ENCODE measurements at regions not wholly inside any gene's neighbourhood (a gene's known extent, or its start where the extent isn't known, plus 50 kb on each side); places are given as distances from the start of the nearest gene placed in this dataset.

- Histone ChIP-seq H3K36me3 (ENCODE audit: control insufficient read depth, insufficient read depth, low read length) (no peaks in the 10 kb centered on the region), H3K27me3 (ENCODE audit: control insufficient read depth, insufficient read depth, low read length) (no peaks in the 10 kb centered on the region), H3K4me3 (ENCODE audit: low read depth, low read length) (no peak overlapping the region)
- DNase-seq (ENCODE audit: low read depth), result no peak
- TF ChIP-seq, protein P1, sequence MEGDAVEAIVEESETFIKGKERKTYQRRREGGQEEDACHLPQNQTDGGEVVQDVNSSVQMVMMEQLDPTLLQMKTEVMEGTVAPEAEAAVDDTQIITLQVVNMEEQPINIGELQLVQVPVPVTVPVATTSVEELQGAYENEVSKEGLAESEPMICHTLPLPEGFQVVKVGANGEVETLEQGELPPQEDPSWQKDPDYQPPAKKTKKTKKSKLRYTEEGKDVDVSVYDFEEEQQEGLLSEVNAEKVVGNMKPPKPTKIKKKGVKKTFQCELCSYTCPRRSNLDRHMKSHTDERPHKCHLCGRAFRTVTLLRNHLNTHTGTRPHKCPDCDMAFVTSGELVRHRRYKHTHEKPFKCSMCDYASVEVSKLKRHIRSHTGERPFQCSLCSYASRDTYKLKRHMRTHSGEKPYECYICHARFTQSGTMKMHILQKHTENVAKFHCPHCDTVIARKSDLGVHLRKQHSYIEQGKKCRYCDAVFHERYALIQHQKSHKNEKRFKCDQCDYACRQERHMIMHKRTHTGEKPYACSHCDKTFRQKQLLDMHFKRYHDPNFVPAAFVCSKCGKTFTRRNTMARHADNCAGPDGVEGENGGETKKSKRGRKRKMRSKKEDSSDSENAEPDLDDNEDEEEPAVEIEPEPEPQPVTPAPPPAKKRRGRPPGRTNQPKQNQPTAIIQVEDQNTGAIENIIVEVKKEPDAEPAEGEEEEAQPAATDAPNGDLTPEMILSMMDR (IDR thresholded peaks at IDR 0.05; ENCODE audit: insufficient read depth, low read length, severe bottlenecking), result no peak
- FAIRE-seq, result no peak
Measured at GRCh38 chr5:29239606-29240005, 1953.9 kb upstream of the CDH6 start.

DNA sequence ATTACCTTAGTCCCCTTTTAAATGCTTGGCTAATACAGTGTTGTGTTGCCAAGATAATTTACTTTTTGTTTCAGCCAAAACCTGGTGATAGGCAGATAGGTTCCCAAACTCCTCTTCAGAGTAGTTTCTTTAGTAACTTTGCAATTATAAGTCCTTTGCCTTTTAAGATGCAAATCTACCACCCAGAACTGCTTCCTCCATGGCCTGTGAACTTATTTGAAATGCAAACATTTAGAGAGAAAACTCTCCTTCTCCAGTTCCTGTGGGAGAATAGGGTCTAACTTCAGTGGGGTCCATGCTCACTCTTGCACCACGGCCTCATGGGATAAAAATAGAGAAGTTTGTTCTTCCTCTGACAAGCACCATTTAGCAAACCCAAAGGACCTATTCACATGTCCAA is 1955.4 kb upstream of the CDH6 start:
- FAIRE-seq, result no peak
- TF ChIP-seq, protein P1 (IDR thresholded peaks at IDR 0.05; ENCODE audit: insufficient read depth, low read length, severe bottlenecking), result no peak

DNA sequence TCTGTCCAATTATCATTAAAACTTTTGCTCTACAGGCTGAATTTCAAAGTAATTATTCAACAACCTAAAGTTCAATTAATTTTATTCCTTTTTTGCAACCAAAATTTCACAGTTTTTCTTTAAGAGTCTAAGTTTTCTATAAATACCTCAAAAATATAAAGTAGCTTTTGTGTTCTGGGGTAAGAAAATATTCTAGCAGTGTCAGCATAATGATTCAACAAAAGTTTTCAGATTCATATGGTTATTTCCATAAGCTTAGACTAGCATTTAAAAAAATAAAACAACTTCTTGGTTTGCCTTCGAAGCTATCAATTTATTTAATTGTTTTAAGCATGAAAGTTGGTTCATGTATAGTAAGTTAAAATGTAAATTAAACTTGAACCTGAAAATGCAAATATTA is 1962.3 kb upstream of the CDH6 start:
- TF ChIP-seq, protein P1 (IDR thresholded peaks at IDR 0.05; ENCODE audit: insufficient read depth, low read length, severe bottlenecking), result no peak
- no peaks in the 10 kb centered on the region for H3K27me3 ChIP-seq (ENCODE audit: control insufficient read depth, insufficient read depth, low read length)
- FAIRE-seq, result no peak

More for the DNA sequence above, 1955.4 kb upstream of the CDH6 start:
- Histone ChIP-seq H3K36me3 (ENCODE audit: control insufficient read depth, insufficient read depth, low read length) (no peaks in the 10 kb centered on the region), H3K4me3 (ENCODE audit: low read depth, low read length) (no peak overlapping the region), H3K27me3 (ENCODE audit: control insufficient read depth, insufficient read depth, low read length) (no peaks in the 10 kb centered on the region)
- DNase-seq (ENCODE audit: low read depth), result no peak

GRCh38 chr5:29230591-29230990 is 1962.9 kb upstream of the CDH6 start:
- no peaks in the 10 kb centered on the region for H3K36me3 ChIP-seq (ENCODE audit: control insufficient read depth, insufficient read depth, low read length)
- H3K4me3 ChIP-seq (ENCODE audit: low read depth, low read length), result no peak overlapping the region
- no peak for FAIRE-seq
- no peaks in the 10 kb centered on the region for H3K27me3 ChIP-seq (ENCODE audit: control insufficient read depth, insufficient read depth, low read length)
- DNase-seq (ENCODE audit: low read depth), result no peak
- TF ChIP-seq, protein P1 (IDR thresholded peaks at IDR 0.05; ENCODE audit: insufficient read depth, low read length, severe bottlenecking), result no peak

More for the DNA sequence above, 1962.3 kb upstream of the CDH6 start:
- DNase-seq (ENCODE audit: low read depth), result no peak
- Histone ChIP-seq H3K4me3 (ENCODE audit: low read depth, low read length) (no peak overlapping the region), H3K36me3 (ENCODE audit: control insufficient read depth, insufficient read depth, low read length) (no peaks in the 10 kb centered on the region)

GRCh38 chr5:29229461-29229860 is 1964.0 kb upstream of the CDH6 start:
- no peaks in the 10 kb centered on the region for H3K27me3 ChIP-seq (ENCODE audit: control insufficient read depth, insufficient read depth, low read length)
- TF ChIP-seq, protein P1 (IDR thresholded peaks at IDR 0.05; ENCODE audit: insufficient read depth, low read length, severe bottlenecking), result no peak
- FAIRE-seq, result no peak

GRCh38 chr5:29218138-29218537 is 1975.3 kb upstream of the CDH6 start:
- TF ChIP-seq, protein P1 (IDR thresholded peaks at IDR 0.05; ENCODE audit: insufficient read depth, low read length, severe bottlenecking), result no peak
- no peaks in the 10 kb centered on the region for H3K36me3 ChIP-seq (ENCODE audit: control insufficient read depth, insufficient read depth, low read length)
- H3K4me3 ChIP-seq (ENCODE audit: low read depth, low read length), result no peak overlapping the region
- no peaks in the 10 kb centered on the region for H3K27me3 ChIP-seq (ENCODE audit: control insufficient read depth, insufficient read depth, low read length)
- no peak for DNase-seq (ENCODE audit: low read depth)
- FAIRE-seq, result no peak

More at GRCh38 chr5:29229461-29229860, 1964.0 kb upstream of the CDH6 start:
- no peak for DNase-seq (ENCODE audit: low read depth)
- no peak overlapping the region for H3K4me3 ChIP-seq (ENCODE audit: low read depth, low read length)
- no peaks in the 10 kb centered on the region for H3K36me3 ChIP-seq (ENCODE audit: control insufficient read depth, insufficient read depth, low read length)
